NCI-H2227 treated with DMSO at 0.1 percent for 48 hours (cell line): ENCODE measurements at regions not wholly inside any gene's neighbourhood (a gene's known extent, or its start where the extent isn't known, plus 50 kb on each side); places are given as distances from the start of the nearest gene placed in this dataset.

Experiments used
- DNase-seq: peaks from one replicate; lab custom pipeline; 2025; lab: John Stamatoyannopoulos, UW

DNA sequence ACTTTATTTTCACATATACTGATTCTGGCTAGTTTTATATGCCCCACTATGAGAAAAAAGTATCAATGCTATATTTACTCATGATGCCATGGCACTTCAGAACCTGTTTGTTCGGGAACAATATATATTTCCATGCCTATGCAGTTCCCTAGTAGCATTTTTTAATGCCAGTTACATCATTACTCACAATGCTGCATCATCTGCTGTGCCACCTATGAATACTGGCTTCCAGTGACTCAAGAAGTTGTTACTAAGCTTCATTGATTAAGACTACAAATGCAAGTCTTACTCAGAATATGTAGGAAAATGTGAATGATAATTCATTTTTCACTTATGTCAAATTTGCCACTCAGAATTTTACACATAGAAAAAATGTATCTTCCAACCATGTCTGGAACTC is 97.9 kb downstream of the MAFB start:
- DNase-seq: no peak

DNA sequence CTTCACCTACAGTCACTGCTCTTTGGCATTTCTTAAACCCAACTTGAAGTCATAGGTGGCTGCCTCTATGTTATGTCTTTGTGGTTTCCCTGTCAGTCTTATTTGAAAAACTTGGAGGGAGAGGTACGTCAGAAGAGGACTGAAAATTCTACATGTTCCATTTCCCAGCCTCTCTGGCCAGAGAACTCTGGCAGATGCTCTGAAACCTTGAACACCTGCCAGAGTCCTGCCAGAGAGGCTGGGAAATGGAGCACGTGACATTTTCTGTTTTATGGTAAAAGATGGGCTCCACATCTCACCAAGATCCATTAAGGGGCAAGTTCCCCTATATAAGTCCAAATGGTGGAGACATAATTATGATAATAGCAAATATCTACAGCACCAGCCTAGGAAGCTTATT is 99.5 kb downstream of the MAFB start:
- DNase-seq: no peak

DNA sequence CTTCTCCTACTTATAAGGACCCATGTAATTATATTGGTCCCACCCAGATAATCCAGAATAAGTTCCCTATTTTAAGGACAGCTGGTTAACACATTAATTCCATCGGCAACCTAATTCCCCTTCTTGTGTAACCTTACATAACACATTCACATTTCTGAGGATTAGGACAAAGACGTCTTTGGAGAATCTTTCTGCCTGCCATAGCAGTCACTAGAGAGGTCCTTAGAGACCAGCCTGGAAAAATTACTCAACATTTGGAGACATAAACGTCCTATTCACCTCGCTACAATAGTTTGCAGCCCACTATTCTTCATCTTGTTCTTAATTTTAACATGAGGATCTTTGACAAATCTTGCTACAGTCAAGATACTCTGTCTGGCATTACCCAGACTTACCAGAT is 100.1 kb downstream of the MAFB start:
- no peak for DNase-seq

DNA sequence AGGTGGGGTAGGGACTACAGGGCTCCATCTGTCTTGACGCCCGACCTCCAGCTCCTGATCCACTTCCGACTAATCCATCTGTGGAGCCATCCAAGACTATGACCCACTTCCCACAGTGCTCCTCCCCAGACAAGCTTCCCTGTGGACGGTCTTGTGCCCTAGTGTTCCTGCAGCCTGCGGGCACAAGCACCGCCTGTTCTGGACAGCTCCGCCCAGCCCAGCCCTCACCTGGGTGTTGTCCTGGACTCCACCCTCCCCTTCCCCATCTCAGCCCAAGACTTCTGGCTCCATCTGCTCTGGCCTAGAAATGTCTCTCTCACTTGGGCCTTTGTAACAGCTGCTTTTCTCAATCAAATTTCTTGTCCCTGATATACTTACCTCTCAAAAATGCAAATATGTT is 102.0 kb downstream of the MAFB start:
- DNase-seq: no peak

- DNase-seq: no peak
Observed at GRCh38 chr20:40584130-40584809, 104.8 kb downstream of the MAFB start.

DNA sequence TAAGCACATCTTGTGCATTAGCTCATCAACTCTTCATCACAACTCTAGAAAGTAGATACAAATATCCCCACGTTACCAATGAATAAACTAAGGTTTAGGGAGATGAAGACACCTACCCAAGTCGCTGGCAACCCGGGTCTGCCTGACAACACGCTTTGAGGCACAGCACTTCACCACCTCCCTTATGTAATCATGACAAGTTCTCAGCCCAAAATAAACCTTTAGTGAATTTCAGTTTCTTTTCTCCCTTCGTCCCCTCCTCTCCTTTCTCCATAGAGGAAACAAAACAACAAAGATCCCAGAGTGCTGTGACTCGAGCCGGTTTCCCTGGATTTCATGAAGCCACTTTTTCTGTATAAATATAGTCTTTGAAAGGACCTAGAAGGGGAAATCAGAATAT is 105.4 kb downstream of the MAFB start:
- no peak for DNase-seq

- DNase-seq: no peak
Observed at GRCh38 chr20:40583205-40583604, 105.8 kb downstream of the MAFB start.

GRCh38 chr20:40582531-40582930 is 106.5 kb downstream of the MAFB start:
- DNase-seq: no peak

GRCh38 chr20:40579701-40580100 is 109.3 kb downstream of the MAFB start:
- DNase-seq: no peak

DNA sequence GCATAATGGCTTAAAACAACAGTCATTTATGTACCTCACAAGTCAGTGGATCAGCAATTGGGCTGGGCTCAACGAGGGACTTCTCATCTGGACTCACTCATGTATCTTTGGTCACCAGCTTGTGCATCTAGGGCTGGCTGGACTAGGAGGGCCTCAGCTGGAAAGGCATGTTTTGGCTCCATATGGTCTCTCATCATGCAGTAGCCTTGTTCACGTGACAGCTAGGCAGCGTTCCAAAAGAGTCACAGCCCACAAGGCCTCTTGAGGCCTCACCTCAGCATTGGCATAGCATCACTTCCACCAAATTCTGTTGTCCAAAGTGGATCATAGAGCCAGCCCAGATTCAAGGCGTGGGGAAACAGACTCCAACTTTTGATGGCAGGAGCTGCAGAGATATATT is 110.1 kb downstream of the MAFB start:
- no peak for DNase-seq

DNA sequence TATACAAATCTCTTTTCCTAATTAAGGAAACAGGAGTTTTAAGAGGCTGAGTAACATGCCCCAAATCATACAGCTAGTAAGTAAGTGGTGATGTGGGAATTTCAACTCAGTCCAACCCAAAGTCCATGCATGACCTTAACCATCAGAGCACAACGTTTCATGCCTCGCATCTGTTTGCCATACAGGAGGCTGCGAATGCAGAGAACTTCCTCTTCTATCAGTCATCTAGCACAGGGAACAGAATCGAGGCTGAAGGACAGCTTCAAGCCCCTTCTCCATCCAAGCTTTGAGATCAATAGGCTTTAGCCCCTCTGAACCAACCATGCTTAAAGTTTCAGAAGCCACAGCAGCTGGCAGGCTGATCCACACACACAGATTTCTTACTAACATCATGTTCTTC is 113.2 kb downstream of the MAFB start:
- DNase-seq: no peak

- DNase-seq: no peak
Observed at GRCh38 chr20:40572251-40572650, 116.8 kb downstream of the MAFB start.

DNA sequence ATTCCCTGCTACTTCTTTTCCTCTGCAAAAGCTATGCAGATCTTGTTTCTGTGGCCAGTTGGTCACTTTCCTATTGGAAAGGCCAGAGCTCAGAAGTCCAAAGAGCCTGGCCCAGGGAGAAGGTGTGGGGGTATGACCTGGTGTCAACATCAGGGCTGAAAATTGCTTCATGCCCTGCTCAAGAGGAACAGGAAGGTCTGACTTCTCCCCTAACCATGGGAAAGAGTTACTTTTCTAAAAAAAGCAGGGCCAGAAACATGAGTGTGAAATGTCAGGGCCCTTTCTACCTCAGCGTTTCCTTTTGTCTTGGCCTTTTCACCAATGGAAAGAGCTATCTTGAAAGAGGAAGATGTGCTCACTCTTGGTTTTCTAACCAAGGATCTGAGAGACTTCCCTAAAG is 117.4 kb downstream of the MAFB start:
- no peak for DNase-seq

GRCh38 chr20:40568200-40568599 is 120.8 kb downstream of the MAFB start:
- DNase-seq: no peak

GRCh38 chr20:40565682-40566040 is 123.4 kb downstream of the MAFB start:
- no peak for DNase-seq

GRCh38 chr20:40565001-40565681 is 123.9 kb downstream of the MAFB start:
- DNase-seq: no peak

GRCh38 chr20:40563296-40563950 is 125.6 kb downstream of the MAFB start:
- peak; percentile 23 for DNase-seq

DNA sequence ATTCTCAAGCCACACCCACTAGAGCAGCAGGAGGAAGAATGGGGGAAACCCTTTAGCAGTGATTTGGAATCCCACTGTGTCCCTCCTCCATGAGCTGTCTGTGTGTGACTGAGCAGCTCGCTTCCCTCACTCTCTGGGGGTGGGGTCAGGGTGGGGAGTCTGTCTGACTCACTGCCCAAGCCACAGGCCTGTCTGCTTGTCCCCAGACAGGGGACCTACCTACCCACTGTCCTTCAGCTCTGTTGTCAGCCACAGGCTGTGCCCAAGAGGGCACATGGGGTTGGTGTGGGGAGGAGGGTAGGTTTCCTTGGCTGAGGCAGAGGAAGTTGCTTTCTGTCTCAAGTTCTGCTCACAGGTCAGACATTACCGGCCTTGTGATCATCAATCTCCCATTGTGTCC is 127.0 kb downstream of the MAFB start:
- DNase-seq: no peak

- DNase-seq: no peak
Observed at GRCh38 chr20:40561187-40561586, 127.8 kb downstream of the MAFB start.

DNA sequence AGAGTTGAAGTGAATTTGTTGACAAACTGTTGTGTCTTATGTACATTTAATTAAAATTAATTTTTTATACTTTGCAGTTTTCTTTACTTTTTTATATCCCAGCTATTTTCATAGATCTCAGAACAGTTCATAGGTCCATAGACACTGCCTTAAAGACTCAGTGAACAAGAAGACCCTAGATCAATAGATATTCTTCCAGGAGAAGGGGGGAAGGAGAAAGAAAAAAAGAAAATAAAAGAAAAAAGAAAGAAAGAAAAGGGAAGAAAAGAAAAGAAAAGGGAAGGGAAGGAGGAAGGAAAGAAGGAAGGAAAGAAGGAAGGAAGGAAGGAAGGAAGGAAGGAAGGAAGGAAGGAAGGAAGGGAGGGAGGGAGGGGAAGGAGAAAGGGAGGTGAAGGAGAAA is 130.8 kb downstream of the MAFB start:
- DNase-seq: no peak

DNA sequence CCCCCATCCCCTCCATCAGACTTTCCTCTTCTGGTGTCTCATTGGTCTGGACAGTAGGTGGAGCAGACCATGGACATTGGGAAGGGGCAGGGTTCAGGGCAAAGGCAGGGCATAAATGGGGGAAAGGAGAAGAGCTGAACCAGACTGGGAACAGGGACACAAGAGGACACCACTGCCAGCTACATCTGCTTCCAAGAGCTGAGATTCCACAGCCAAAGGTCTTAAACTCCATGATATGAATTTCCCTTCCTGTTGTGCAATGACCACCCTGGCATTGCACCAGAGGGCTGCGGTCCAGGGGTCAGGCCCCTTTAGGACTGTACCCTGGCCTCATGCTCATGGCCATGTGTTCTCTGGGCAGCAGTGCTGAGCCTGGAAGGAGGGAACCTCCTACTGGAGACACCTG is 137.9 kb downstream of the MAFB start:
- no peak for DNase-seq

- peak; percentile 76 for DNase-seq
Observed at GRCh38 chr20:40547483-40548091, 141.4 kb downstream of the MAFB start.

DNA sequence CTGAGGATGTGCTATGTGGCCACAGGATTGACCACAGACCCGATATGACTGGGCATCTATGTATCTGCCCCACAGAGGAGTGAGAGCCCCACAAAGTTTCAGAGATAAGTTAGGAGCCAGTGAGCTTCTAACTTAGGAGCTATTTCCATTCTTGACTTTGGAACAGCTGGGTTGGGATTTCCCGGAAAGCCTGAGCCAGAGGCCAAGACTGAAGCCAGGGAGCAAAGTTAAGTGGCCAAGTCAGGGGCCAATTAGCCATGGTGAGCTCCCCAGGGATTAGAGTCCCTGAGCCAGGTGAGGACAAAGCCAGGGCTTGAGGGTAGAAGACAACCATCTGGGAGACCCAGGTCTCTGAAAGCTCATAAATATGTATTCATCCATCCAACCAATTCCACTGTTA is 143.6 kb downstream of the MAFB start:
- DNase-seq: no peak
